ENCODE measurements at regions not wholly inside any gene's neighbourhood (a gene's known extent, or its start where the extent isn't known, plus 50 kb on each side); places are given as distances from the start of the nearest gene placed in this dataset.
"Not testable (repeated sequence)": the region's sequence is repeated elsewhere in the genome, so short reads cannot be mapped to it uniquely, and the experiment has no call there.

GRCh38 chr5:40276426-40277102 is 403.2 kb upstream of the PTGER4 start:
- no peak for DNase-seq

- DNase-seq = no peak
These were observed 405.1 kb upstream of the PTGER4 start for GRCh38 chr5:40274568-40274967.

GRCh38 chr5:40273936-40274335 is 405.8 kb upstream of the PTGER4 start:
- no peak for DNase-seq

GRCh38 chr5:40271476-40271875 is 408.2 kb upstream of the PTGER4 start:
- no peak for DNase-seq

- DNase-seq = no peak
These were observed 409.4 kb upstream of the PTGER4 start for GRCh38 chr5:40270274-40270845.

- no peak for DNase-seq
These were observed 411.6 kb upstream of the PTGER4 start for GRCh38 chr5:40268088-40268487.

GRCh38 chr5:40266952-40267351 is 412.8 kb upstream of the PTGER4 start:
- no peak for DNase-seq

GRCh38 chr5:40261984-40262383 is 417.7 kb upstream of the PTGER4 start:
- no peak for DNase-seq

GRCh38 chr5:40260361-40260760 is 419.4 kb upstream of the PTGER4 start:
- no peak for DNase-seq

GRCh38 chr5:40258222-40258621 is 421.5 kb upstream of the PTGER4 start:
- DNase-seq = no peak

GRCh38 chr5:40240671-40241070 is 439.0 kb upstream of the PTGER4 start:
- no peak for DNase-seq

- no peak for DNase-seq
These were observed 439.6 kb upstream of the PTGER4 start for GRCh38 chr5:40240111-40240510.

GRCh38 chr5:40238066-40238745 is 441.5 kb upstream of the PTGER4 start:
- DNase-seq = no peak

- no peak for DNase-seq
These were observed 444.0 kb upstream of the PTGER4 start for GRCh38 chr5:40235471-40236400.

GRCh38 chr5:40233268-40233667 is 446.4 kb upstream of the PTGER4 start:
- DNase-seq = no peak

- no peak for DNase-seq
These were observed 451.8 kb upstream of the PTGER4 start for GRCh38 chr5:40227931-40228330.

- DNase-seq = no peak
These were observed 452.3 kb upstream of the PTGER4 start for GRCh38 chr5:40227366-40227765.

- DNase-seq = no peak
These were observed 452.8 kb upstream of the PTGER4 start for GRCh38 chr5:40226906-40227305.

GRCh38 chr5:40225147-40225546 is 454.6 kb upstream of the PTGER4 start:
- not testable (repeated sequence) for DNase-seq

GRCh38 chr5:40224421-40224820 is 455.3 kb upstream of the PTGER4 start:
- no peak for DNase-seq

- no peak for DNase-seq
These were observed 455.8 kb upstream of the PTGER4 start for GRCh38 chr5:40223884-40224402.

- no peak for DNase-seq
These were observed 457.9 kb upstream of the PTGER4 start for GRCh38 chr5:40221796-40222195.

GRCh38 chr5:40221255-40221654 is 458.5 kb upstream of the PTGER4 start:
- no peak for DNase-seq

Measured in CD4-positive, alpha-beta T cell treated with Interleukin-17A for 4 hours (primary cell).